Right lobe of liver (tissue), 4 donors: ENCODE measurements at regions not wholly inside any gene's neighbourhood (a gene's known extent, or its start where the extent isn't known, plus 50 kb on each side); places are given as distances from the start of the nearest gene placed in this dataset.

Source experiments
- CTCF ChIP-seq, 4 donors: fragments of 200-600 bp in 3 of 4; fragments of 450-650 bp in 1 of 4; IDR thresholded peaks; one replicate each; pipeline versions ENCODE4 v1.5.1 to v1.8.0; 2016 to 2022; ENCODE audit warnings: antibody characterized with exemption in 4 of 4, mild to moderate bottlenecking in 2 of 4
- POLR2A ChIP-seq: fragments of 450-650 bp; IDR thresholded peaks from one replicate; pipeline ENCODE4 v1.6.1; 2017; ENCODE audit warnings: antibody characterized with exemption, mild to moderate bottlenecking
- donor health status: DM: no; HTN: no; CAD: no.
- donor health status: DM: no; HTN: no; CAD: no.
- donor health status: DM: no; HTN: yes; CAD: no.

GRCh38 chrX:17922303-17922702 lies 61.2 kb upstream of the RAI2 start:
- TF ChIP-seq CTCF (IDR thresholded peaks at IDR 0.05): no peak
- TF ChIP-seq POLR2A: no peak
